Transverse colon (tissue), 3 donors: ENCODE measurements at regions not wholly inside any gene's neighbourhood (a gene's known extent, or its start where the extent isn't known, plus 50 kb on each side); places are given as distances from the start of the nearest gene placed in this dataset.

Experiments
- EP300 ChIP-seq: sonication (generic); formaldehyde crosslinking; IDR thresholded peaks from one replicate; pipeline ENCODE4 v1.6.1; 2017; ENCODE audit warnings: antibody characterized with exemption, low read depth
- TF ChIP-seq, protein P1 (sequence below), 5 experiments: fragments of 200-600 bp in 3 of 5; fragments of 450-650 bp in 2 of 5; sonication (generic) in 3 of 5; IDR thresholded peaks; 1 replicate in 2 of 5; 2 replicates in 3 of 5; pipeline ENCODE4 v1.5.1; 2016 to 2017; ENCODE audit warnings: antibody characterized with exemption in 5 of 5, inconsistent platforms in 3 of 5, mild to moderate bottlenecking in 2 of 5, moderate library complexity in 1 of 5

DNA sequence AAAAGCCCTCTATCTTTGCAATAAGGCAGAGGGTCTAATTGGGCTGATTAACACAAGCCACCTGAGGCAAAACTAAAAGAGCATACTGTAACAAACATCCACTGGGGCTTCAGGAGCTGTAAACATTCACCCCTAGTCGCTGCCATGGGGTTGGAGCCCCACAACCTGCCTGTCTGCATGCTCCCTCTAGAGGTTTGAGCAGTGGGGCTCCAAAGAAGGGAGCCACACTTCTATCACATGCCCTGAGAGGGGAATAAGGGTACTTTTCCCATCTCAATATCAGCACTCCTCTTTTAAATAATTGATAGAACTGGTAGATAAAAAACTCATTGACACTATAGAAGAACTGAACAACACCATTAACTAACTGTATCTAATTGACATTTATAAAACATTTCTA lies 130.1 kb upstream of the COX10 start:
- TF ChIP-seq EP300: no peak
- TF ChIP-seq, protein P1, sequence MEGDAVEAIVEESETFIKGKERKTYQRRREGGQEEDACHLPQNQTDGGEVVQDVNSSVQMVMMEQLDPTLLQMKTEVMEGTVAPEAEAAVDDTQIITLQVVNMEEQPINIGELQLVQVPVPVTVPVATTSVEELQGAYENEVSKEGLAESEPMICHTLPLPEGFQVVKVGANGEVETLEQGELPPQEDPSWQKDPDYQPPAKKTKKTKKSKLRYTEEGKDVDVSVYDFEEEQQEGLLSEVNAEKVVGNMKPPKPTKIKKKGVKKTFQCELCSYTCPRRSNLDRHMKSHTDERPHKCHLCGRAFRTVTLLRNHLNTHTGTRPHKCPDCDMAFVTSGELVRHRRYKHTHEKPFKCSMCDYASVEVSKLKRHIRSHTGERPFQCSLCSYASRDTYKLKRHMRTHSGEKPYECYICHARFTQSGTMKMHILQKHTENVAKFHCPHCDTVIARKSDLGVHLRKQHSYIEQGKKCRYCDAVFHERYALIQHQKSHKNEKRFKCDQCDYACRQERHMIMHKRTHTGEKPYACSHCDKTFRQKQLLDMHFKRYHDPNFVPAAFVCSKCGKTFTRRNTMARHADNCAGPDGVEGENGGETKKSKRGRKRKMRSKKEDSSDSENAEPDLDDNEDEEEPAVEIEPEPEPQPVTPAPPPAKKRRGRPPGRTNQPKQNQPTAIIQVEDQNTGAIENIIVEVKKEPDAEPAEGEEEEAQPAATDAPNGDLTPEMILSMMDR (IDR thresholded peaks at IDR 0.05): no peak
